LHCN-M2 (cell line): ENCODE measurements at regions not wholly inside any gene's neighbourhood (a gene's known extent, or its start where the extent isn't known, plus 50 kb on each side); places are given as distances from the start of the nearest gene placed in this dataset.

Experiments
- DNase-seq: peaks from one replicate; pipeline ENCODE4 v3.0.0-alpha.2; 2012; ENCODE audit warnings: low read depth

GRCh38 chr2:138866797-138867196, 86.6 kb upstream of the NXPH2 start:
- no peak for DNase-seq

- DNase-seq = no peak
These were observed 73.6 kb upstream of the NXPH2 start for GRCh38 chr2:138853761-138854160.

- DNase-seq = no peak
These were observed 73.1 kb upstream of the NXPH2 start for GRCh38 chr2:138853296-138853695.

DNA sequence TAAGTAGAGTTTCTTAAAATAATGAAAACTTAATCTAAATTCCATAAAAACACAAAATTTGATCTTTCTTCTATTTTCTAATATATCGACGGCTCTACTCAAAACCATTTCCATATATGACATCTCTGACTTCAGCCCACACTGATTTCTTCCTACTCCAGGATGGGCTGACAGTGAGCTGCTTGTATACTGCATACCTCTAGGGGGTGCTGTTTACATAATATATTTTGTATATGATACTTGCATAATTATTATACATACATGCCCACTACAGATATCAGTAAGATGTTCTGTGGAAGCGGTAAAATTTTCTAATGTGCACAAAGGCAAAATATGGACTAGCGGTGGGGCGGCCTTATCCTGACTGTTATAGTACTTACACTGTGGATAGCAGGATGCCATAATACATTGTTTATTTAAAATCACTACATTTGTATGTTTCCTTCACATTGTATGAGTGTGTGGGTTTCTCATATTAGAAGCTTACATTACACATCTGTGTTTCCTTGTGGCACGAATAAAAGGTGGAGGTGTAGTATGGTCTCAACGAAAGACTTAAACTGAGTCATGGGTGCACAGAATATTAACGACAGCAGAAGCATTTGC, 66.1 kb upstream of the NXPH2 start:
- DNase-seq = peak; percentile 28

GRCh38 chr2:138842341-138842740, 62.2 kb upstream of the NXPH2 start:
- no peak for DNase-seq

DNA sequence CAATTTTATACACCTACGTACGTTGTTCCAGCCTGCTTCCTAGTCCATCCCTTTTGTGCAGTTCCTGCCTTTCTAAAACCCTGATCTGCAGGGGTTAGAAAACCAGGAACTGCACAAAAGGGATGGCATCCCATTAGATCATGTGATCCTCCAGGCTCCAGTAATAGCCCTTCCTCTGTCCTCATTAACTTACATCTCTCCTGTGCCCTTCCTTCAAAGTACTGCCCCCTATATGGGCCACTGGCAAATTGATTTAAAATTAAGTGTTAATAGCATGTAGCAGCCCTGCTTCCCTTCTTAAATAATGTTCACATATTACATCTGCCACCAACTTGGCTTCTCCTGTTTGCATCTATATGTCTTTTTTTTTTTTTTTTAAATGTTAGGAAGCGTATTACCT, 61.3 kb upstream of the NXPH2 start:
- DNase-seq = no peak

DNA sequence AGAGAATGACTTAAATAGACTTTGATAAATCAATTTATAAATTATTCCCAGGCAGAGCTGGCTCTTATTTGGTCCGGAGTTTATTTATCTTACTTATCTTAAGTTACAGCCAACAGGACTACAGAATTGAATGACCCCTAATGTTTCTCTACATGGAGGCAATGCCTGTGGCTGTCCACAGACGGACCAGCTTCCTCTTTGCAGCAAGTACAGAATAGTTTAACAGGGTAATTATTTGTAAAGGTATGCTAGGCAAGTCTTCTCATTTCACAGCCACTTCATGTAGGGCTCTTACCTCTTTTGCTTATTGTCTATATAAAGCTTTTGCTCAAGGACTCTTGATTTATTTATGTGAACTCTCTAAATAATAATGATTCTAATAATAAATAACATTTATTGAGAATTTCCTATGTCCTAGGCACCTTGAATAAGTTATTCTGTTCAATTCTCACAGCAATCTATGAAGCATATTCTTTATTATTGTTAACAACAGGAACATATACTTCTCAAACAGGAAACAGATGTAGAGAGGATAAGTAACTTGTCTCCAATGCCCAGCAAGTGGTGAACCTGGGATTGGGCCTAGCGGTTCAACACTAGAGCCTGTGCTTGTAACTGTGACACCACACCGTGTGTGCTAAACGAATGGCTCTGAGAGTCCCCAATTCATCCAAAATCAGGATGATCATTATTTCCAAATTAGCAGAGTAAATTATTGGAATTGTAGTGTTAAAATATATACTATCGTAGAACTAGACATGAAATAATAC, 58.8 kb upstream of the NXPH2 start:
- DNase-seq = no peak

DNA sequence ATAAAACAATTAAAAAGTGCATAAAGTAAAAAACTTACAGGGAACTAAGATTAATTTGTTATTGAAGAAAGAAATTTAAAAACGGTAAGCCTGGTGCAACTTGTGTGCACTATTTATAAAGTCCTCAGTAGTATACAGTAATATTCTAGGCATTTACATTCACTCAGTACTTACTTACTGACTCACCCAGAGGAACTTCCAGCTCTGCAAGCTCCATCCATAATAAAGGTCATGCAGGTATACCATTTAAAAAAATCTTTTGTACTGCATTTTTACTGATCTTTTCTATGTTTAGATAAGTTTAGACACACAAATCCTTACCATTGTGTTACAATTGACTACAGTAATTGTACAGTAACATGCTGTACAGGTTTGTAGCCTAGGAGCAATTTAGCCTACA, 51.5 kb upstream of the NXPH2 start:
- no peak for DNase-seq

- peak; percentile 4 for DNase-seq
These were observed 51.0 kb upstream of the NXPH2 start for GRCh38 chr2:138831154-138831553.

- DNase-seq = no peak
These were observed 50.4 kb upstream of the NXPH2 start for GRCh38 chr2:138830547-138830946.
